ENCODE measurements at regions not wholly inside any gene's neighbourhood (a gene's known extent, or its start where the extent isn't known, plus 50 kb on each side); places are given as distances from the start of the nearest gene placed in this dataset.

DNA sequence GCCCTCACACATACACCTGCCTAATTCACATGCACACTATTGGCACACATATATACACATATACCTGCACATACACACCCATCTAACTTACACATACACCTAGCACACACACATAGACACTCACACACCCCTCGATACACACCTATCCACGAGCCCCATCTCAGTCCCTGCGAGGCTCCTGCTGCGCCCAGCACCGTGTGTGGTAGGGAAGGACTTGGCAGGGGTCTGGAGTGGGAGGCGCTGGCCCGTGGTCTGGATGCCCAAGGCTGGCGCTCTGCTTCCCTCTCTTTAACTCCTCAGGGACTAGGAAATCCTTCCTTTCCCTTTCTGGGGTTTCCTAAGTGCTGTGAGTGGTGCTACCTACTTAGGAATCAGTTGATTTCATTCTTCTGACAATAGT lies 202.7 kb downstream of the UQCRFS1 start:
- TF ChIP-seq, protein P1, sequence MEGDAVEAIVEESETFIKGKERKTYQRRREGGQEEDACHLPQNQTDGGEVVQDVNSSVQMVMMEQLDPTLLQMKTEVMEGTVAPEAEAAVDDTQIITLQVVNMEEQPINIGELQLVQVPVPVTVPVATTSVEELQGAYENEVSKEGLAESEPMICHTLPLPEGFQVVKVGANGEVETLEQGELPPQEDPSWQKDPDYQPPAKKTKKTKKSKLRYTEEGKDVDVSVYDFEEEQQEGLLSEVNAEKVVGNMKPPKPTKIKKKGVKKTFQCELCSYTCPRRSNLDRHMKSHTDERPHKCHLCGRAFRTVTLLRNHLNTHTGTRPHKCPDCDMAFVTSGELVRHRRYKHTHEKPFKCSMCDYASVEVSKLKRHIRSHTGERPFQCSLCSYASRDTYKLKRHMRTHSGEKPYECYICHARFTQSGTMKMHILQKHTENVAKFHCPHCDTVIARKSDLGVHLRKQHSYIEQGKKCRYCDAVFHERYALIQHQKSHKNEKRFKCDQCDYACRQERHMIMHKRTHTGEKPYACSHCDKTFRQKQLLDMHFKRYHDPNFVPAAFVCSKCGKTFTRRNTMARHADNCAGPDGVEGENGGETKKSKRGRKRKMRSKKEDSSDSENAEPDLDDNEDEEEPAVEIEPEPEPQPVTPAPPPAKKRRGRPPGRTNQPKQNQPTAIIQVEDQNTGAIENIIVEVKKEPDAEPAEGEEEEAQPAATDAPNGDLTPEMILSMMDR (IDR thresholded peaks at IDR 0.05): no peak
- TF ChIP-seq POLR2A (IDR thresholded peaks at IDR 0.05): no peak

Data from heart left ventricle (tissue), 13 donors.